Ectodermal cell (in vitro differentiated cells): ENCODE measurements at regions not wholly inside any gene's neighbourhood (a gene's known extent, or its start where the extent isn't known, plus 50 kb on each side); places are given as distances from the start of the nearest gene placed in this dataset.

Experiments
- H3K27ac ChIP-seq: 2 replicates; pipeline ENCODE4 v1.7.0; 2013; ENCODE audit warnings: mild to moderate bottlenecking, low read depth, low read length; ENCODE audit not compliant: insufficient read depth, poor library complexity, severe bottlenecking
- H3K27me3 ChIP-seq: 2 replicates; pipeline ENCODE4 v1.7.0; 2013; ENCODE audit warnings: mild to moderate bottlenecking, low read length; ENCODE audit not compliant: insufficient read depth, control insufficient read depth, poor library complexity, severe bottlenecking
- H3K36me3 ChIP-seq: one replicate; pipeline ENCODE4 v1.7.0; 2013; ENCODE audit warnings: low read length; ENCODE audit not compliant: control insufficient read depth, insufficient read depth
- H3K4me1 ChIP-seq: one replicate; pipeline ENCODE4 v1.7.0; 2013; ENCODE audit warnings: low read length; ENCODE audit not compliant: control insufficient read depth, insufficient read depth
- H3K4me3 ChIP-seq: 2 replicates; pipeline ENCODE4 v1.7.0; 2013; ENCODE audit warnings: low read depth, low read length, control low read depth; ENCODE audit not compliant: insufficient read depth
- H3K9me3 ChIP-seq: 2 replicates; pipeline ENCODE4 v1.7.0; 2013; ENCODE audit warnings: mild to moderate bottlenecking, low read length, moderate library complexity; ENCODE audit not compliant: control insufficient read depth
- WGBS, 2 experiments: methylation state at CpG; one replicate each; pipeline ENCODE4 v1.1.7; 2013; ENCODE audit warnings: missing lambda C conversion rate in 2 of 2; 5-methylcytosine and 5-hydroxymethylcytosine counted together

- no peak overlapping the region for H3K27ac ChIP-seq
- H3K4me3 ChIP-seq: no peak overlapping the region
- WGBS, 2 experiments: 72 to 93% methylated on average over 2 of the region's 2 CpGs
These were observed 296.4 kb upstream of the CELF4 start for GRCh38 chr18:37861981-37862380.

GRCh38 chr18:37854396-37854795, 288.8 kb upstream of the CELF4 start:
- Histone ChIP-seq H3K4me1 (no peaks in the 10 kb centered on the region), H3K27me3 (no peaks in the 10 kb centered on the region), H3K27ac (no peak overlapping the region), H3K36me3 (no peaks in the 10 kb centered on the region), H3K9me3 (no peaks in the 10 kb centered on the region), H3K4me3 (no peak overlapping the region)
- 87 to 98% methylated on average over 2 to 3 of the region's 3 CpGs for WGBS, 2 experiments

More at GRCh38 chr18:37861981-37862380, 296.4 kb upstream of the CELF4 start:
- H3K27me3 ChIP-seq: no peaks in the 10 kb centered on the region
- H3K4me1 ChIP-seq: no peaks in the 10 kb centered on the region
- no peaks in the 10 kb centered on the region for H3K9me3 ChIP-seq
- no peaks in the 10 kb centered on the region for H3K36me3 ChIP-seq

DNA sequence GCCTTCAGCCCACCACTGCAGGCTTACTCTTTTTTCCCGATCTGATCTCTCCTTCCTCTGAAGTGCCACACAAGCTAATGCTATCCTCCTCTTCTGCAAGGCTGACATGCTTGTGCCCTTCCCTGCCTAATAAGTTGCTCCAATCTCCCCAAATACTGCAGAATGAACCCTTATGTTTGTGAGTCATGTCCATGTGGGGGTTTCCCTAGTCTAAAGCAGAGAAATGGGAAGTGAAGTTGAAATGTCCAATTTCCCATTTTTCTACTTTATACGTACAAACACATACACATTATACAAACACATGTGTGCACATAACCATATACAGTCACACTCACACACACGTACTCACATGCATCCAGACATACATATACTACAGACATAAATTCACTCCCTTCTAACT, 288.1 kb upstream of the CELF4 start:
- H3K36me3 ChIP-seq: no peaks in the 10 kb centered on the region
- 77 to 78% methylated on average over 3 of the region's 3 CpGs for WGBS, 2 experiments
- H3K4me1 ChIP-seq: no peaks in the 10 kb centered on the region
- H3K27me3 ChIP-seq: no peaks in the 10 kb centered on the region
- no peaks in the 10 kb centered on the region for H3K9me3 ChIP-seq
- no peak overlapping the region for H3K4me3 ChIP-seq
- H3K27ac ChIP-seq: no peak overlapping the region

DNA sequence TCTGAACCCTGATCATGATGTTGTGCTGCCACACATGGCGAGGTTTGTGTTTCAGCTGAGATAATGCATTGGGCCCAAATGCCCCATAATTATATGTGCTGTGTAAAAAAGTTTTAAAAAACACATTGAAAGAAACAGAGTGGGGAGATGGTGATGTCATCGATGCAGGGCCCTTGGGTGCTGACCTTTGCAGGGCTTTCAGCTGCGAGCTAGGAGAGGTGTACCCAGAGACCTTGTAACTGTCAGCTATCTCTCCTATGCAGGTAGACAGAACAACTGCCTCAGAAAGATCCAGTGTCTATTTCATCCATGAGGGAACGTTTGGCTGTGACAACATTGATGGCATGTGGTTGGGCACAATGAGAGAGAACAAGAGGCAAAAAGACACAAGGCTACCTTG, 286.9 kb upstream of the CELF4 start:
- Histone ChIP-seq H3K9me3 (no peaks in the 10 kb centered on the region), H3K27me3 (no peaks in the 10 kb centered on the region), H3K4me3 (no peak overlapping the region), H3K36me3 (no peaks in the 10 kb centered on the region), H3K4me1 (no peaks in the 10 kb centered on the region), H3K27ac (no peak overlapping the region)
- WGBS, 2 experiments: 87 to 91% methylated on average over 4 of the region's 4 CpGs

DNA sequence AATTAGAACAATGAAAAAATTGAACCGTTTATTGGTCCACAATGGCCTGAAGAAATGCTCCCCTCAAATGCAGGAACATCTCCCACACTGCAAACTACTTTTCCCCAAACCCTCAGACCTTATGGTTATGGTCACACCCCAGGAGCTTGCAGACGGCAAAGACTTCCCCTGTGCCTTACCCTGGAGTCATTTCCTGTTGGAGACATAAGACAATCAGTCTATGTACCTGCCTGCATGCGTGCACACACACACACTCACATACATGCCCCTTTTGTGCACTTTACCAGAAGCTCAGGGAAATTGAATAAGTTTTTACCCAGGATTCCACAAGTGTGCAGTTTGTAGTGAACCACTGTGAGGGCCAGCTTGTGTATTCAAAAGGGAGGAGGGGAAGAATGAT, 281.9 kb upstream of the CELF4 start:
- no peak overlapping the region for H3K27ac ChIP-seq
- no peaks in the 10 kb centered on the region for H3K9me3 ChIP-seq
- no peak overlapping the region for H3K4me3 ChIP-seq
- 87 to 93% methylated on average over 3 of the region's 3 CpGs for WGBS, 2 experiments
- H3K4me1 ChIP-seq: no peaks in the 10 kb centered on the region
- no peaks in the 10 kb centered on the region for H3K36me3 ChIP-seq
- H3K27me3 ChIP-seq: no peaks in the 10 kb centered on the region

- Histone ChIP-seq H3K9me3 (no peaks in the 10 kb centered on the region), H3K4me3 (no peak overlapping the region)
- WGBS, 2 experiments: 55 to 63% methylated on average over 3 of the region's 3 CpGs
These were observed 281.4 kb upstream of the CELF4 start for GRCh38 chr18:37846996-37847395.

GRCh38 chr18:37845498-37845897, 279.9 kb upstream of the CELF4 start:
- no peaks in the 10 kb centered on the region for H3K4me1 ChIP-seq
- H3K27me3 ChIP-seq: no peaks in the 10 kb centered on the region
- no peaks in the 10 kb centered on the region for H3K9me3 ChIP-seq
- no peak overlapping the region for H3K27ac ChIP-seq
- WGBS, 2 experiments: 17 to 25% methylated on average over 2 of the region's 2 CpGs
- no peaks in the 10 kb centered on the region for H3K36me3 ChIP-seq
- no peak overlapping the region for H3K4me3 ChIP-seq

More at GRCh38 chr18:37846996-37847395, 281.4 kb upstream of the CELF4 start:
- Histone ChIP-seq H3K27me3 (no peaks in the 10 kb centered on the region), H3K27ac (no peak overlapping the region), H3K36me3 (no peaks in the 10 kb centered on the region), H3K4me1 (no peaks in the 10 kb centered on the region)

DNA sequence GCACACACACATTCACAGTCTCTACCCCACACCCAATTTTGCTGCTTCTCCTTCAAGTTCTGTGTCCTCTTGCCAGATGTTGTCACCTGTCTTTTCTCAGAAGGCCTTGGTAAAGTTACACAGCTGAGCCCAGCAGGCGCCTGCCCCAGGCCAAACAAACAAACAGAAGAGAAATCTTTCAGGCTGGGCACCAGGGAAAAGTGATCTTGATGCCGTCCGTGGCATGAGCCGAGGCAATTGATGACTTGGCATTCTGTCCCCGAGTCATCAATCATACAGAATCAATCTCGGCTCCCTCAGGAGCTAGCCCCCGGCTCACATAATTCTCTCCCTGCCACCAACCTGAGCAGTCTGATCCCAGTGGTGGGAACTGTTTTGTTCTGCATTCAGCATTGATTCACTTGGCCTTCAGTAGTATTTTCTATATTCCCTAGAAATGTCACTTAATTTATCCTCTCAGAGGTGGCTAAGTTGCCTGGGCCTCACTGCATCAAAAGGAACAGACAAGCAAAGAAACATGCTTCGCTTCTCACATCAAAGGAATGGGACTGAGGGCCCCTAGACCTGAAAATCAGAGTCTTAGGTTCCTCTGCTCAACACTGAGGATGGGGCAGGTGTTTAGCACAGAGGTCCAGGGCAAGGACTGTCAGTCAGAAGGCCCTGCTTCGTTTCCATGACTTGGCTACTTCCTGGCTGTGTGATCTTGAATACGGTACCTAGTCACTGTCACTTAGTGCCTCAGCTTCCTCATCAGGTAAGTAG, 278.8 kb upstream of the CELF4 start:
- H3K4me1 ChIP-seq: no peaks in the 10 kb centered on the region
- H3K4me3 ChIP-seq: no peak overlapping the region
- no peak overlapping the region for H3K27ac ChIP-seq
- no peaks in the 10 kb centered on the region for H3K36me3 ChIP-seq
- no peaks in the 10 kb centered on the region for H3K9me3 ChIP-seq
- 78% methylated on average over 10 of the region's 10 CpGs for WGBS, 2 experiments
- H3K27me3 ChIP-seq: no peaks in the 10 kb centered on the region

DNA sequence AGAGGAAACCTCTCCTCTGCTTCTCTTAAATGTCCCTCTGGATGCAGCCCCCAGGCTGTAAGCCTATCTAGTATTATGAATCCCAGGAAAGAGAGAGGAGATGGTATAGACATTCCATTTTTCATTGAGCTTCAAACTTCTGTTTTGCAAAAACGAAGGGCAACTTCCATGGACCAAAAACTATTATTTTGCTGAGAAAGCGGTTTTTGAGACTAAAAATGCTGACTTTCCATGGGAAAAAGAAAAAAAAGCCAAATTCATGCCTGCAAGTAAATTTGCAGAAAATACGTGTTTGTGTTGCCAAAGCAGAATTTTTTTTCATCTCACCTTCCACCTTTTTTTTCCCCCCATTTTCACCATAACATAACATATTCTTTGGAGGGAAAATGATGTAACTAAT, 272.5 kb upstream of the CELF4 start:
- Histone ChIP-seq H3K27ac (no peak overlapping the region), H3K36me3 (no peaks in the 10 kb centered on the region), H3K9me3 (no peaks in the 10 kb centered on the region), H3K4me3 (no peak overlapping the region), H3K27me3 (no peaks in the 10 kb centered on the region), H3K4me1 (peaks cover 13% of the 10 kb centered on the region)
- WGBS, 2 experiments: 89 to 95% methylated on average over 3 of the region's 3 CpGs

GRCh38 chr18:37836071-37836970, 270.7 kb upstream of the CELF4 start:
- Histone ChIP-seq H3K4me1 (peaks cover 13% of the 10 kb centered on the region), H3K36me3 (no peaks in the 10 kb centered on the region), H3K27me3 (no peaks in the 10 kb centered on the region), H3K9me3 (no peaks in the 10 kb centered on the region), H3K27ac (no peak overlapping the region), H3K4me3 (no peak overlapping the region)
- WGBS, 2 experiments: 85 to 86% methylated on average over 1 of the region's 1 CpG
